ENCODE measurements at regions not wholly inside any gene's neighbourhood (a gene's known extent, or its start where the extent isn't known, plus 50 kb on each side); places are given as distances from the start of the nearest gene placed in this dataset.

- no peak for ATAC-seq
- intact Hi-C loops (cut with DNase I) = no loop called here
Measured at GRCh38 chr6:82641677-82642076, 278.1 kb downstream of the TPBG start.

DNA sequence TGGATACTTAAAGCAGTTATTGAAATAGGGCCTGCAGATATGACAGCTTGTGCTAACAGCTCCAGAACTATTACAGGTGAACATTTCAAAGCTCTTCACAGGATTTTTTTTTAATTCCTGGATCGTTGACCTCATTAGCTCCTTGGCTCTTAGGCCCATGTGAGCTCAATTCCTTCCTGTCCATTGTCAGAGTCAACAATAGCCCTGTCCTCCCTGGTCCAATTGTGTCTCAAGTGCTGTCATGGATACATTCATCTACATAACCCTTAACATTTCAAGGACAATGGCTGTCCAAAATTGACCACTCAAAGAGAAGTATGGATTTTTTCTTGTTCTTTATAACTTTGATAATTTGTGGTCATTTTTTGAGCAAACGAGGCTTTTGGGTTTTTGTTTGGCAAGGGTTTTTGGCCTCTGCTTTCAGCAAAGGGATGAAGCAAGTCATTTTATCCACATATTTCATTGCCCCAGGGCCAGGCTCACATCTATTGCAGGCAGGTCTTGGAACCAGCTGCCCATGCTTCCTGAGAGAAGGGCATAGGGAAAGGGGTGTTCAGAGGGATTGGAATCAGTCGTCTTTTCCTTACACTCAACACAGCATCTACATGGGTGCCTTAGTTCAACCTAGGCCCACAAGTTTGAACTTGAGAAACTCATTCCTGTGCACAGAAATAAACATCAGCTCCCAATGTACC, 282.1 kb downstream of the TPBG start:
- intact Hi-C loops (cut with DNase I) = no loop called here
- no peak overlapping the region for H3K4me3 ChIP-seq
- peaks cover 0 to 4% (median 0%) of the 10 kb centered on the region in 12 donors for H3K9me3 ChIP-seq
- no peak for TF ChIP-seq POLR2A (IDR thresholded peaks at IDR 0.05)
- DNase-seq = peak in 1 of 5 donors; percentile 7
- H3K4me1 ChIP-seq = peaks cover 0 to 13% (median 0%) of the 10 kb centered on the region in 12 donors
- WGBS, 4 donors = 46 to 69% (median 54%) methylated on average over 3 of the region's 3 CpGs
- H3K36me3 ChIP-seq = no peaks in the 10 kb centered on the region
- ATAC-seq = peak in 2 of 4 donors; percentile 46 to 81
- no peaks in the 10 kb centered on the region for H3K27me3 ChIP-seq
- peak overlapping the region in 6 of 12 donors; percentile 19 to 55 (median 33) for H3K27ac ChIP-seq

More at GRCh38 chr6:82641677-82642076, 278.1 kb downstream of the TPBG start:
- peaks cover 0 to 13% (median 0%) of the 10 kb centered on the region in 12 donors for H3K4me1 ChIP-seq
- H3K27ac ChIP-seq = no peak overlapping the region
- peaks cover 0 to 20% (median 0%) of the 10 kb centered on the region in 12 donors for H3K9me3 ChIP-seq
- WGBS, 4 donors = 69 to 83% (median 72%) methylated on average over 1 of the region's 1 CpG
- H3K27me3 ChIP-seq = no peaks in the 10 kb centered on the region
- no peak overlapping the region for H3K4me3 ChIP-seq
- no peak for TF ChIP-seq POLR2A (IDR thresholded peaks at IDR 0.05)
- TF ChIP-seq, protein P1, sequence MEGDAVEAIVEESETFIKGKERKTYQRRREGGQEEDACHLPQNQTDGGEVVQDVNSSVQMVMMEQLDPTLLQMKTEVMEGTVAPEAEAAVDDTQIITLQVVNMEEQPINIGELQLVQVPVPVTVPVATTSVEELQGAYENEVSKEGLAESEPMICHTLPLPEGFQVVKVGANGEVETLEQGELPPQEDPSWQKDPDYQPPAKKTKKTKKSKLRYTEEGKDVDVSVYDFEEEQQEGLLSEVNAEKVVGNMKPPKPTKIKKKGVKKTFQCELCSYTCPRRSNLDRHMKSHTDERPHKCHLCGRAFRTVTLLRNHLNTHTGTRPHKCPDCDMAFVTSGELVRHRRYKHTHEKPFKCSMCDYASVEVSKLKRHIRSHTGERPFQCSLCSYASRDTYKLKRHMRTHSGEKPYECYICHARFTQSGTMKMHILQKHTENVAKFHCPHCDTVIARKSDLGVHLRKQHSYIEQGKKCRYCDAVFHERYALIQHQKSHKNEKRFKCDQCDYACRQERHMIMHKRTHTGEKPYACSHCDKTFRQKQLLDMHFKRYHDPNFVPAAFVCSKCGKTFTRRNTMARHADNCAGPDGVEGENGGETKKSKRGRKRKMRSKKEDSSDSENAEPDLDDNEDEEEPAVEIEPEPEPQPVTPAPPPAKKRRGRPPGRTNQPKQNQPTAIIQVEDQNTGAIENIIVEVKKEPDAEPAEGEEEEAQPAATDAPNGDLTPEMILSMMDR (IDR thresholded peaks at IDR 0.05) = no peak
- no peaks in the 10 kb centered on the region for H3K36me3 ChIP-seq
- DNase-seq = no peak

DNA sequence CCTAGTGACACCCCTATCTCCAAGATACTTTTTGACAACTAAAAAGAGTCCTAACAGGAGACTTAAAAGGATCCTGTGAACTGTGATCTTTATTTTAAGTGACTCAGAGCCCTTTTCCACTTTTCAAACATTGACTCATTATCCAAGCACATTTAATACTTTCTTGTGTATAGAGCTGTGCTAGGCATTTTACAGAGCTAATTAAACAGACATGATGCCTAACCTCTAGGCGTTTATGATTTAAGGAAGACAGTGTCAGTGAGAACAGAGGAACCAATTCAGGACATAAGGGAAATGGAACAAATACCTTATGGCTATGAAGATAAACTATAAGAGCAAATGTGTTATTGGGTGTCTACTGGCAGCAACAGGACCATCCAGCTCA, 282.6 kb downstream of the TPBG start:
- H3K4me1 ChIP-seq = peaks cover 0 to 13% (median 0%) of the 10 kb centered on the region in 12 donors
- H3K36me3 ChIP-seq = no peaks in the 10 kb centered on the region
- H3K4me3 ChIP-seq = no peak overlapping the region
- no peak for TF ChIP-seq POLR2A (IDR thresholded peaks at IDR 0.05)
- TF ChIP-seq, protein P1 (IDR thresholded peaks at IDR 0.05) = no peak
- peak overlapping the region in 6 of 12 donors; percentile 19 to 55 (median 33) for H3K27ac ChIP-seq
- peaks cover 0 to 4% (median 0%) of the 10 kb centered on the region in 12 donors for H3K9me3 ChIP-seq
- no peaks in the 10 kb centered on the region for H3K27me3 ChIP-seq
- no peak for DNase-seq
- no peak for ATAC-seq
- WGBS, 4 donors = 63 to 78% (median 73%) methylated on average over 1 of the region's 1 CpG
- intact Hi-C loops (cut with DNase I) = no loop called here

DNA sequence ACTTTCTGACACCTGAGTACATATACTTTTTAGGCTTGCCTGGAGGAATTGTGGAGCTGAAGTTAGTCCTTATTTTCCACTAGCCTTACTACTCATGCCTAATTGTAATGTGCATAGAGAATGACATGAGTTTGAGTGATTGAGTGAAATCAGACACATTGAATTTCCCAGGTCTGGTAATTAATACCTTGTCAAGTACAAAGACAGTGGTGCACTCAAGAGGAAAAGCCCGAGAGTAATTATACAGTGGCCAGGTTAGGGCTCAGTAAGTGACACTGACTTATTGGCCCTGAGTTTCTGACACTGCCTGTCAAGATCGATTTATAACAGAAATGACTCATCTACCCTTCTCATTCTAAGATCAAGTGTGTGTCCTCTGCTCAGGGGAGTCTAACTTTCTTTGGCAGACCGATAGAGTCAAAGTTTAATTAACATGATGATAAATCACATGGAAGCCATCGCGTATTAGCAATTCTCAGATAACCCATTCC, 288.3 kb downstream of the TPBG start:
- ATAC-seq (no peak), DNase-seq (no peak)
- H3K4me1 ChIP-seq = no peaks in the 10 kb centered on the region
- intact Hi-C loops (cut with DNase I) = no loop called here
- no peak for TF ChIP-seq POLR2A (IDR thresholded peaks at IDR 0.05)
- TF ChIP-seq, protein P1 (IDR thresholded peaks at IDR 0.05) = no peak
- H3K9me3 ChIP-seq = no peaks in the 10 kb centered on the region
- H3K36me3 ChIP-seq = no peaks in the 10 kb centered on the region
- WGBS, 4 donors = 83 to 85% (median 84%) methylated on average over 5 of the region's 5 CpGs
- no peak overlapping the region for H3K4me3 ChIP-seq
- no peaks in the 10 kb centered on the region for H3K27me3 ChIP-seq
- H3K27ac ChIP-seq = no peak overlapping the region
